CD4-positive, alpha-beta T cell treated with Interleukin-17A for 4 hours (primary cell): ENCODE measurements at regions not wholly inside any gene's neighbourhood (a gene's known extent, or its start where the extent isn't known, plus 50 kb on each side); places are given as distances from the start of the nearest gene placed in this dataset.
A peak's percentile ranks its signal among the peaks of the same experiment; 100 is the strongest.

Source experiments
- DNase-seq: peaks from one replicate; pipeline ENCODE4 v3.0.0-alpha.2; 2020; ENCODE audit warnings: mixed read lengths

- no peak for DNase-seq
Measured at GRCh38 chr1:48164571-48164970, 57.9 kb upstream of the SLC5A9 start.

GRCh38 chr1:48160486-48161132 lies 61.9 kb upstream of the SLC5A9 start:
- no peak for DNase-seq

- DNase-seq = no peak
Measured at GRCh38 chr1:48139275-48139674, 83.2 kb upstream of the SLC5A9 start.

- no peak for DNase-seq
Measured at GRCh38 chr1:48127735-48128685, 94.5 kb upstream of the SLC5A9 start.

GRCh38 chr1:48123647-48124046 lies 98.9 kb upstream of the SLC5A9 start:
- no peak for DNase-seq

- no peak for DNase-seq
Measured at GRCh38 chr1:48121955-48122354, 100.6 kb upstream of the SLC5A9 start.

GRCh38 chr1:48120621-48121020 lies 101.9 kb upstream of the SLC5A9 start:
- DNase-seq = no peak

- no peak for DNase-seq
Measured at GRCh38 chr1:48115835-48116234, 106.7 kb upstream of the SLC5A9 start.

GRCh38 chr1:48114596-48115382 lies 107.7 kb upstream of the SLC5A9 start:
- no peak for DNase-seq

GRCh38 chr1:48109390-48110013 lies 112.3 kb upstream of the TRABD2B start:
- DNase-seq = no peak

- DNase-seq = no peak
Measured at GRCh38 chr1:48107516-48107915, 110.3 kb upstream of the TRABD2B start.

- no peak for DNase-seq
Measured at GRCh38 chr1:48106049-48106448, 108.9 kb upstream of the TRABD2B start.

GRCh38 chr1:48105165-48105564 lies 108.0 kb upstream of the TRABD2B start:
- no peak for DNase-seq

GRCh38 chr1:48103495-48103894 lies 106.3 kb upstream of the TRABD2B start:
- DNase-seq = no peak

GRCh38 chr1:48102766-48103165 lies 105.6 kb upstream of the TRABD2B start:
- DNase-seq = no peak

- DNase-seq = no peak
Measured at GRCh38 chr1:48099072-48099773, 102.0 kb upstream of the TRABD2B start.

GRCh38 chr1:48093696-48094528 lies 96.7 kb upstream of the TRABD2B start:
- DNase-seq = peak; percentile 77

GRCh38 chr1:48093147-48093546 lies 96.0 kb upstream of the TRABD2B start:
- no peak for DNase-seq

- no peak for DNase-seq
Measured at GRCh38 chr1:48092401-48092800, 95.2 kb upstream of the TRABD2B start.

GRCh38 chr1:48089356-48089891 lies 92.2 kb upstream of the TRABD2B start:
- no peak for DNase-seq

GRCh38 chr1:48084826-48085225 lies 87.6 kb upstream of the TRABD2B start:
- DNase-seq = no peak
